ENCODE measurements at regions not wholly inside any gene's neighbourhood (a gene's known extent, or its start where the extent isn't known, plus 50 kb on each side); places are given as distances from the start of the nearest gene placed in this dataset.

GRCh38 chr21:38570596-38570995 lies 72.3 kb upstream of the ERG start:
- no peaks in the 10 kb centered on the region for H3K9me3 ChIP-seq (ENCODE audit: control insufficient read depth, insufficient read depth, low read length)
- no peaks in the 10 kb centered on the region for H3K27me3 ChIP-seq (ENCODE audit: control insufficient read depth, low read length)
- H3K36me3 ChIP-seq (ENCODE audit: control insufficient read depth, low read length): no peaks in the 10 kb centered on the region
- no peaks in the 10 kb centered on the region for H3K79me2 ChIP-seq (ENCODE audit: control insufficient read depth, low read length)
- no peak overlapping the region for H3K4me2 ChIP-seq (ENCODE audit: low read length)
- H3K9me2 ChIP-seq (replicated peaks; ENCODE audit: control insufficient read depth, low read length): no peaks in the 10 kb centered on the region
- TF ChIP-seq EZH2phosphoT487 (IDR thresholded peaks at IDR 0.05; ENCODE audit: borderline replicate concordance, low read length) (no peak), CTCF (IDR thresholded peaks at IDR 0.05; ENCODE audit: low read depth, low read length, poor library complexity, severe bottlenecking) (no peak)
- no peak overlapping the region for H3K4me3 ChIP-seq (ENCODE audit: low read length)
- no peaks in the 10 kb centered on the region for H4K20me1 ChIP-seq (ENCODE audit: control insufficient read depth, insufficient read depth, low read depth, low read length)
- H3K4me1 ChIP-seq (ENCODE audit: control insufficient read depth, low read length): no peaks in the 10 kb centered on the region
- no peaks in the 10 kb centered on the region for H3F3A ChIP-seq (ENCODE audit: control insufficient read depth, insufficient read depth)
- no peak overlapping the region for H3K27ac ChIP-seq (ENCODE audit: low read depth, low read length)

GRCh38 chr21:38574895-38575575 lies 76.8 kb upstream of the ERG start:
- H3K27me3 ChIP-seq (ENCODE audit: control insufficient read depth, low read length): no peaks in the 10 kb centered on the region
- H4K20me1 ChIP-seq (ENCODE audit: control insufficient read depth, insufficient read depth, low read depth, low read length): no peaks in the 10 kb centered on the region
- no peaks in the 10 kb centered on the region for H3K4me1 ChIP-seq (ENCODE audit: control insufficient read depth, low read length)
- H3K4me3 ChIP-seq (ENCODE audit: low read length): no peak overlapping the region
- no peaks in the 10 kb centered on the region for H3K9me2 ChIP-seq (replicated peaks; ENCODE audit: control insufficient read depth, low read length)
- no peaks in the 10 kb centered on the region for H3F3A ChIP-seq (ENCODE audit: control insufficient read depth, insufficient read depth)
- no peaks in the 10 kb centered on the region for H3K79me2 ChIP-seq (ENCODE audit: control insufficient read depth, low read length)
- no peak overlapping the region for H3K27ac ChIP-seq (ENCODE audit: low read depth, low read length)
- TF ChIP-seq EZH2phosphoT487 (IDR thresholded peaks at IDR 0.05; ENCODE audit: borderline replicate concordance, low read length) (no peak), CTCF (IDR thresholded peaks at IDR 0.05; ENCODE audit: low read depth, low read length, poor library complexity, severe bottlenecking) (no peak)
- no peak overlapping the region for H3K4me2 ChIP-seq (ENCODE audit: low read length)
- no peaks in the 10 kb centered on the region for H3K36me3 ChIP-seq (ENCODE audit: control insufficient read depth, low read length)
- H3K9me3 ChIP-seq (ENCODE audit: control insufficient read depth, insufficient read depth, low read length): no peaks in the 10 kb centered on the region

- Histone ChIP-seq H3K9me2 (replicated peaks; ENCODE audit: control insufficient read depth, low read length) (no peaks in the 10 kb centered on the region), H3K4me3 (ENCODE audit: low read length) (no peak overlapping the region), H3K9me3 (ENCODE audit: control insufficient read depth, insufficient read depth, low read length) (no peaks in the 10 kb centered on the region), H3K27me3 (ENCODE audit: control insufficient read depth, low read length) (no peaks in the 10 kb centered on the region), H3K79me2 (ENCODE audit: control insufficient read depth, low read length) (no peaks in the 10 kb centered on the region), H3F3A (ENCODE audit: control insufficient read depth, insufficient read depth) (no peaks in the 10 kb centered on the region), H3K36me3 (ENCODE audit: control insufficient read depth, low read length) (no peaks in the 10 kb centered on the region), H4K20me1 (ENCODE audit: control insufficient read depth, insufficient read depth, low read depth, low read length) (no peaks in the 10 kb centered on the region), H3K27ac (ENCODE audit: low read depth, low read length) (no peak overlapping the region), H3K4me1 (ENCODE audit: control insufficient read depth, low read length) (no peaks in the 10 kb centered on the region), H3K4me2 (ENCODE audit: low read length) (no peak overlapping the region)
- TF ChIP-seq EZH2phosphoT487 (IDR thresholded peaks at IDR 0.05; ENCODE audit: borderline replicate concordance, low read length): no peak
- no peak for TF ChIP-seq CTCF (IDR thresholded peaks at IDR 0.05; ENCODE audit: low read depth, low read length, poor library complexity, severe bottlenecking)
Observed at GRCh38 chr21:38577887-38578286, 79.6 kb upstream of the ERG start.

Data from DOHH2 (cell line).